ENCODE measurements at regions not wholly inside any gene's neighbourhood (a gene's known extent, or its start where the extent isn't known, plus 50 kb on each side); places are given as distances from the start of the nearest gene placed in this dataset.
"Not testable (repeated sequence)": the region's sequence is repeated elsewhere in the genome, so short reads cannot be mapped to it uniquely, and the experiment has no call there.

GRCh38 chr2:167787562-167787961 is 459.8 kb downstream of the STK39 start:
- no peak for DNase-seq (ENCODE audit: low read depth)
- no peak for TF ChIP-seq CTCF (conservative IDR thresholded peaks at IDR 0.05; ENCODE audit: low read depth, low read length)
- no peak overlapping the region for H3K4me3 ChIP-seq (ENCODE audit: low read depth, low read length)

- H3K4me3 ChIP-seq (ENCODE audit: low read depth, low read length) = no peak overlapping the region
- no peak for DNase-seq (ENCODE audit: low read depth)
- TF ChIP-seq CTCF (conservative IDR thresholded peaks at IDR 0.05; ENCODE audit: low read depth, low read length) = no peak
Measured at GRCh38 chr2:167787021-167787420, 460.4 kb downstream of the STK39 start.

GRCh38 chr2:167785606-167786216 is 461.7 kb downstream of the STK39 start:
- no peak overlapping the region for H3K4me3 ChIP-seq (ENCODE audit: low read depth, low read length)
- TF ChIP-seq CTCF (conservative IDR thresholded peaks at IDR 0.05; ENCODE audit: low read depth, low read length) = no peak
- no peak for DNase-seq (ENCODE audit: low read depth)

- TF ChIP-seq CTCF (conservative IDR thresholded peaks at IDR 0.05; ENCODE audit: low read depth, low read length) = no peak
- peak; percentile 48 for DNase-seq (ENCODE audit: low read depth)
- no peak overlapping the region for H3K4me3 ChIP-seq (ENCODE audit: low read depth, low read length)
Measured at GRCh38 chr2:167784084-167784425, 463.3 kb downstream of the STK39 start.

GRCh38 chr2:167783261-167784083 is 463.9 kb downstream of the STK39 start:
- peak; percentile 33 for DNase-seq (ENCODE audit: low read depth)
- H3K4me3 ChIP-seq (ENCODE audit: low read depth, low read length) = no peak overlapping the region
- TF ChIP-seq CTCF (conservative IDR thresholded peaks at IDR 0.05; ENCODE audit: low read depth, low read length) = no peak

- not testable (repeated sequence) for H3K4me3 ChIP-seq (ENCODE audit: low read depth, low read length); DNase-seq (ENCODE audit: low read depth)
Measured at GRCh38 chr2:167781629-167782028, 465.8 kb downstream of the STK39 start.

- no peak for DNase-seq (ENCODE audit: low read depth)
- TF ChIP-seq CTCF (conservative IDR thresholded peaks at IDR 0.05; ENCODE audit: low read depth, low read length) = no peak
- H3K4me3 ChIP-seq (ENCODE audit: low read depth, low read length) = no peak overlapping the region
Measured at GRCh38 chr2:167776359-167776758, 471.0 kb downstream of the STK39 start.
